ENCODE measurements at regions not wholly inside any gene's neighbourhood (a gene's known extent, or its start where the extent isn't known, plus 50 kb on each side); places are given as distances from the start of the nearest gene placed in this dataset.

DNA sequence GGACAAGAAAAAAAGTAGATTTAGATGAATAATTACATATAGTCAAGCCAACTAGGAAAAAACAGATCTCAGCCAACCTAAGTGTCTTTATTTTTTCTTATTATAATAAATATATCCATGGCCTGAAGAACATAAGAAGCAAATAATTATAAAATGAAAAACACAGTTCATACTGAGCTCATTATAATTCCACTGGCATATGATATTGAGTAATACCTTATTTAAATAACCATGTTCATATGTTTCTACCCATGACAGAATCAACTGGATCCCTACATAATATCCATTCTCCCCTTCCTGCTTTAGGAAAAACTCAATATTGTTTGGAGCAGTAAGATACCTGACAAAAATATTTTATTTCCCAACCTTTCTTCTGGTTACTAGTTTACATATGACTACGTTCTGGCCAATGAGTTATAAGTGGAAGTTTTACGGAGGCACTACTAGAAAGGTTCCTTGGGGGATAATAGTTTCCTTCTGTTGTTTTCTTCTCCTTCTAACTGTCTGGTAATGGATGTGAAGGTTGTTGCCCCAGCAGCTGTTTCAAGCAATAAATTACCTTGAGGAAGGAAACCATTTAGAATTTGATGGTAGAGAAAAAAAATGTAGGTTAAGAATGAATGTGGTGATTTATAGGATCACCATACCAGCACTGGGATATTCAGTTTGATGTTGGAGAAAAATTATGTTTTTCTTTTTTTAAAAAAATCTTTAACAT, 184.1 kb upstream of the MBNL1 start:
- TF ChIP-seq SP1 (IDR thresholded peaks at IDR 0.05) (no peak), FOXA1 (IDR thresholded peaks at IDR 0.05) (no peak), ELF4 (IDR thresholded peaks at IDR 0.05) (no peak), TARDBP (IDR thresholded peaks at IDR 0.05) (no peak), L3MBTL2 (conservative IDR thresholded peaks at IDR 0.05) (no peak), BHLHE40 (IDR thresholded peaks at IDR 0.05; ENCODE audit: borderline replicate concordance) (no peak), CTBP1 (IDR thresholded peaks at IDR 0.05; ENCODE audit: borderline replicate concordance) (no peak), SUZ12 (IDR thresholded peaks at IDR 0.05) (no peak)

Measured in HEK293T (cell line).